ENCODE measurements at regions not wholly inside any gene's neighbourhood (a gene's known extent, or its start where the extent isn't known, plus 50 kb on each side); places are given as distances from the start of the nearest gene placed in this dataset.

- Histone ChIP-seq H3K4me1 (no peaks in the 10 kb centered on the region), H3K36me3 (no peaks in the 10 kb centered on the region), H3K27me3 (replicated peaks in 1 of 7) (no peaks in the 10 kb centered on the region), H3K27ac (no peak overlapping the region), H3K4me3 (no peak overlapping the region), H3K9me3 (peaks cover 0 to 8% (median 0%) of the 10 kb centered on the region in 8 donors)
- intact Hi-C loops (cut with DNase I; ENCODE audit: low total_unique reads) = no loop called here
- TF ChIP-seq POLR2AphosphoS5 (IDR thresholded peaks at IDR 0.05) (no peak), CTCF (IDR thresholded peaks at IDR 0.05 in 8 of 11, conservative IDR thresholded peaks at IDR 0.05 in 3 of 11) (no peak), POLR2A (IDR thresholded peaks at IDR 0.05) (no peak)
- 64 to 76% (median 73%) methylated on average over 4 of the region's 4 CpGs for WGBS, 5 donors
- DNase-seq = no peak
Observed at GRCh38 chr18:11284811-11285210, 135.4 kb upstream of the PIEZO2 start.

GRCh38 chr18:11284349-11284748 is 135.0 kb upstream of the PIEZO2 start:
- 85 to 94% (median 90%) methylated on average over 3 of the region's 3 CpGs for WGBS, 5 donors
- H3K4me3 ChIP-seq = no peak overlapping the region
- intact Hi-C loops (cut with DNase I; ENCODE audit: low total_unique reads) = no loop called here

GRCh38 chr18:11283479-11284161 is 134.3 kb upstream of the PIEZO2 start:
- H3K27ac ChIP-seq = no peak overlapping the region
- TF ChIP-seq POLR2AphosphoS5 (IDR thresholded peaks at IDR 0.05) (no peak), POLR2A (IDR thresholded peaks at IDR 0.05) (no peak), CTCF (IDR thresholded peaks at IDR 0.05 in 8 of 11, conservative IDR thresholded peaks at IDR 0.05 in 3 of 11) (no peak)
- no peak for DNase-seq
- H3K4me1 ChIP-seq = no peaks in the 10 kb centered on the region
- intact Hi-C loops (cut with DNase I; ENCODE audit: low total_unique reads) = no loop called here
- no peaks in the 10 kb centered on the region for H3K36me3 ChIP-seq
- H3K4me3 ChIP-seq = no peak overlapping the region
- H3K9me3 ChIP-seq = peaks cover 0 to 12% (median 0%) of the 10 kb centered on the region in 8 donors
- H3K27me3 ChIP-seq (replicated peaks in 1 of 7) = no peaks in the 10 kb centered on the region
- 83 to 88% (median 88%) methylated on average over 11 of the region's 11 CpGs for WGBS, 5 donors

More at GRCh38 chr18:11284349-11284748, 135.0 kb upstream of the PIEZO2 start:
- TF ChIP-seq POLR2A (IDR thresholded peaks at IDR 0.05) = no peak
- TF ChIP-seq POLR2AphosphoS5 (IDR thresholded peaks at IDR 0.05) = no peak
- TF ChIP-seq CTCF (IDR thresholded peaks at IDR 0.05 in 8 of 11, conservative IDR thresholded peaks at IDR 0.05 in 3 of 11) = no peak
- H3K4me1 ChIP-seq = no peaks in the 10 kb centered on the region
- no peaks in the 10 kb centered on the region for H3K27me3 ChIP-seq (replicated peaks in 1 of 7)
- DNase-seq = no peak
- no peaks in the 10 kb centered on the region for H3K36me3 ChIP-seq
- peaks cover 0 to 12% (median 0%) of the 10 kb centered on the region in 8 donors for H3K9me3 ChIP-seq
- no peak overlapping the region for H3K27ac ChIP-seq

- H3K27ac ChIP-seq = no peak overlapping the region
- H3K4me1 ChIP-seq = no peaks in the 10 kb centered on the region
- H3K27me3 ChIP-seq (replicated peaks in 1 of 7) = no peaks in the 10 kb centered on the region
- no peaks in the 10 kb centered on the region for H3K36me3 ChIP-seq
- no peak overlapping the region for H3K4me3 ChIP-seq
- DNase-seq = no peak
- intact Hi-C loops (cut with DNase I; ENCODE audit: low total_unique reads) = no loop called here
- TF ChIP-seq POLR2A (IDR thresholded peaks at IDR 0.05) (no peak), CTCF (IDR thresholded peaks at IDR 0.05 in 8 of 11, conservative IDR thresholded peaks at IDR 0.05 in 3 of 11) (no peak), POLR2AphosphoS5 (IDR thresholded peaks at IDR 0.05) (no peak)
- peaks cover 0 to 12% (median 0%) of the 10 kb centered on the region in 8 donors for H3K9me3 ChIP-seq
- WGBS, 5 donors = 70 to 90% (median 76%) methylated on average over 3 of the region's 3 CpGs
Observed at GRCh38 chr18:11279461-11279860, 130.1 kb upstream of the PIEZO2 start.
